ENCODE measurements at regions not wholly inside any gene's neighbourhood (a gene's known extent, or its start where the extent isn't known, plus 50 kb on each side); places are given as distances from the start of the nearest gene placed in this dataset.

DNA sequence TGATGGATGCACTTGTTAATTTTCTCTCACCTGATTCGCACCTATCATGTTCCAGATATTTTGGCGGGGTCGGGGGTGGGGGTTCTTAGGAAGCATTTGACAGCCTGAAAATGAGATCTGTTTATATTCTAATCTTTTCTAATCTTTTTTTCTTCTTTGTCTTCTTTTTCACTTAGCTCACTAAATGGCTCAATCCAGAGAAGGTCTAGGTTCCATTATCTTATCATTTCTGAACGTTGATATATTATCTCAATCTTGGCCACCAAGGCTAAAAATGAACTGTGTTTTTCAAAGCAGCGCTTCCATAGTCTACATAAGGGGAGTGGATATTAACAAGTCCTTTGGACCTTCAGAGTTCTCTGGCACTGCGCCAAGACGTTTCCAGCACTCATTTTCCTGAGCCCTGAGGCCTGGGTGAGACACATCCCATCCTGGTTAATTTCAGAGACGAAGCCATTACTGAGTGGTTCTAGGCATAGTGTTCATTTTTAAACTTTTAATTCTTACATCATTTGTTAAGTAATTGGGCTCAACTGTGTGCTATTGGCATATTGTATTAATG is 229.0 kb downstream of the SOX11 start:
- no peak for DNase-seq

DNA sequence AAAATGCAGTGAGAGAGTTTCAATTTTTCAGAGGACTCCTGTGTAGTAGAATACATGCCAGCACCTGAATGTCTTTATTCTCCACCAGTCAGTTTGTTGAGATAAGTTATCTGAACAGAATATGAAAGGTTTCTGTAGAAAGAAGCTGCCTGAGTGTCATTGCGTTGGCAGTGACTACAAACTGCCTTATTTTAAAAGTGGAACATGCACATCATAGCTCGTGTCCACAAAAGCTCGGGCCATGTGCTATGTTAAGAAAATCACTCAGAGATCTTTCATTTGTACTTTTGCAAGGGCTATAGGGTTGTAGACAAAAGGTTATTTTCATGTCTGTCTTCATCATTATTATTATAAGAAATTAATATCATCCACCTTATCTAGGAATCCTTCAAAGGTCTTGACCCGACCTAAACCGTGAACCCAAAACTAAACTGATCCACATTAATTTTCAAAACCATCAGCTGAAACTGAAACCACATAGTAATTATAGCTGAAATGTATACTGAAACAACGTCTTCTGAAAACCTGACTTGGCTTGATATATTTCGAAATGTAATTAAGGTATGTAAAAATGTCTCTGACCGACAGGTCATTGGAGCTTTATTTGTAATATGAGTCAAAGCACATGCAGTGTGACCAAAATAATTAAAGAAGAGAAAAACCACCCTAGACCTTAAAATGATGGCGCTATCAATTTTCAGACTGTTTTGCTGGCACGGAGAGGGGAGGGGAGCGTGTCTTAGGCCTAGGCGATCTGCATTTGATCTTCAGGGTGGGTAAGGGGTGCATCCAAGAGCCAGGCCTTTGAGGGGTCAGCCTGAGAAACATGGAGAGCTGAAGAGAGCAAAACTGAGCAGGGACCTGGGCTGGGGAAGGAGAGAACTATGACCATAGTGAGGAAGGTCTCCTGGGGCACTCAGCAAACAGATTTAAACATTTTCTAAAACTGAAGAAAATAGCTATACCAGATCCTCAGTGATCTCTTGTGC is 232.1 kb downstream of the SOX11 start:
- DNase-seq, result no peak

DNA sequence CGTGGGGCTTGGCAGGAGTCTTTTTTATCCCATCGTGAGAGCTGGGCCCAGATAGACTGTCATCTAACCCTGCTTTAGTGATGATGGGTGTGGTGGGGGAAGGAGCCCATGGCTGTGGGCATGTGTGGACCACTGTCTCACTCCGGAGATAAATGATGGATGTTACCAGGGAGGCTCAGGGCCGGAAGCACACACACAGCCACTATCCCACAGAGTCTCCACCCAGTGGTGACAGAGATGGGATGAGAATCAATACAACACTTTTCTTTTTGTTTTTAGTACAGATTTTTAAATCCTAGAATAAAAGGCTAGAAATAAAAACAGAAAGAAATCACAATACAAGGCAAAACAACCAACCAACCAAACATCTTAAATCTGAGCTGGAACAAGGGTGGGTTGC is 233.4 kb downstream of the SOX11 start:
- no peak for DNase-seq

DNA sequence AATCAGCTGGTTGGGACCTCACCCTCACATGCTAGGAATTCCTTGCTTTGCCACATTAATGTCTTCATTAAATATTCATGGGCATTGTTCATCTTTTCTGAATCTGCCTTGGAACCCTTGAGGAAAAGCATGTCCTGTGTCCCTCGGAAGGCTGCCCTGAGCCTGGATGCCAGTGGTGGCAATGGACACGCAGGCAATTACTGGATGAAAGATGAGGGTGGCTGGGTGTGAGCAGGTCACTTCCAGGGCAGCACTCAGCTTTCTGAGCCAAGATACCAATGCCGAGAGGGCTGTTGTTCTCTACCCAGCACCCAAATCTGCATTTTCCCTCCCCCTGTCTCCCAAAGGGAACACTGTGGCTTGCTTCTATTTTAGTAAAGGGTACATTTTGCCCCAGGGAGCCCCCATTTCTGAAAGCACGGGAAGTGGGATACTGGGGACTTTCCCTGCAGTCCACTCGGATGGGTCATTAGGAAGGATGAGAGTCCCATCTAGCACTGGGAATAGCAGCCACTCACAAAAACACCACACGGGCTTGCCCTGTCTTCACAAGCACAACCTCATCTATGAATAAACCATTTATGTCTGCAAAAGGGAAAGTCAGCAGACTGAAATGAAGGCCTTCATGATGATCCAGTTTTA is 234.8 kb downstream of the SOX11 start:
- DNase-seq, result no peak

DNA sequence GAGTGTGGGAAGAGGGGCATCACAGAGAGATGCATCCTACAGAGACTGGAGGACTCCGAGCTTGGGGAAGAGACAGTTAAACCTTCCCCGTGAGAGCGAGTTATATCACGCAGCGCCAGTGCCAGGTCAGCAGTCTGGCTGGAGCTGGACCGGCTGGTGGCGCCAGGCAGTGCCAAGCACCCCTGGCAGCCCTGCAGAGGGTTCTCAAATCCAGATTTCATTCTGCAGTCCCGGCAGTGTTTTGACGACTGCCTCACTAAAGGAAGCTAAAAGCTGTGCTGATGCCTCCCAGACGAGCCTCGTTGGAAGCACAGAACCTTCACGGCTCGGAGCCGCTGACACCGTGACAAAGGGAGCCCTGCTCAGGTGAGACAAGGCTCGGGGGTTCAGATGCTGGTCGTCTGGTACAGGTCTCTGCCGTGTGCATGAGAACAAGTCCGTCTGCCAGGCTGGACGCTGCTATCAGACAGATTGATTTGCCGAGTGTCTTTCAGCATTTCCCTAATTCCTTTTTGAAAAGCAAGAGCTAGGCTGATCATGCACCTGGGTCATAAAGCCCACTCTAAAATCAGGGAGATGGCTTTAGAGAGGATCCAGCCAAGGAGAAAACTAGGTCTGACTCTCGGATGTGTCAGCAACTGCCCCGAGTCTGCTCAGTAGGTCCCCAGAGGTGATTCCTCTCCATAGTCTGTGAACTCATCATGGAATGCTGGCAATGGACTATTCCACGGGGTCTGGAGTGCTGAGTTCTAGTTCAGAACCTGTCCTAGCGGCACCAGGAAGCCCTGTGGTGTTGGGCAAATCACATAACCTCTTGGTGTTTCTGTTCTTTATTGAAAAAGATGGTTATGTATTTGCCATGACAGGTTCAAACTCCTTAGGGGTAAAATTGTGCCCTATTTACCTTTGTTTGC is 240.6 kb downstream of the SOX11 start:
- no peak for DNase-seq

DNA sequence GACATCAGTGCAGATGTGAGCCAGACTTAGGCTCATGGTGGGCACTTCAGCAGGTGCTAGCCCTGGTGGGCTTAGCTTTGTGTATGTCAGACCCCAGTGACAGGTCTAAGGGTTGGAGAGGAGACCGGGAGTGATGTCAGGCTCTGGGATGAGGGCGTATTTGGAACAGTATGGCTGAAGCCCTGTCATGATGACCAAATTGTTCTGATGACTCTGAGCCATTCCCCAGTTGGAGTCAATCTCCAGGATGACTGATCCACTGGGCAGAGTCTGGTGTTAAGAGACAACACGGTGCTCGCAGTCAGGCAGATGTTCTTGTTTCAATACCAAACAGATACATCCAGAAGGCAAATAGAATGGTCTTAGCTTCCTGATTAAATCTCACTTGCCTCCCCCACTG is 241.5 kb downstream of the SOX11 start:
- no peak for DNase-seq

DNA sequence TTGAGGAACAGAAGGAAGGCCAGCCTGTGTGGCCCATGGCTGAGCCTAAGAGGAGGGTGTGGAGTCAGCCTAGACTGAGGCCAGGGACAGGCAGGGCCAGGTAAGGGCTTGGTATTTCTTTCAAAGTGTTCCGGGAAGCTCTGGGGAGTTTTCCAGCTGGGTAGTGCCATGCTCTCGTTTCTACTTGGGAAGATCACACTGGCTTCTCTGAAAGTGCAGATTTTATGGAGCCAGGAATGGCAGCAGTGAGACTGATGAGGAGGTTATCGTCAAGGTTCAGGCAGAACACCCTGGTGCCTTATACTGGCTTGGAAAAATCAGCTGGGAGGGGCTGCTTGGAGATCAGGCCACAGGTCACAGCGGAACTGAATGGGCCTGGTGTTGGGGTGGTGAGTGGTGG is 245.1 kb downstream of the SOX11 start:
- DNase-seq, result no peak

DNA sequence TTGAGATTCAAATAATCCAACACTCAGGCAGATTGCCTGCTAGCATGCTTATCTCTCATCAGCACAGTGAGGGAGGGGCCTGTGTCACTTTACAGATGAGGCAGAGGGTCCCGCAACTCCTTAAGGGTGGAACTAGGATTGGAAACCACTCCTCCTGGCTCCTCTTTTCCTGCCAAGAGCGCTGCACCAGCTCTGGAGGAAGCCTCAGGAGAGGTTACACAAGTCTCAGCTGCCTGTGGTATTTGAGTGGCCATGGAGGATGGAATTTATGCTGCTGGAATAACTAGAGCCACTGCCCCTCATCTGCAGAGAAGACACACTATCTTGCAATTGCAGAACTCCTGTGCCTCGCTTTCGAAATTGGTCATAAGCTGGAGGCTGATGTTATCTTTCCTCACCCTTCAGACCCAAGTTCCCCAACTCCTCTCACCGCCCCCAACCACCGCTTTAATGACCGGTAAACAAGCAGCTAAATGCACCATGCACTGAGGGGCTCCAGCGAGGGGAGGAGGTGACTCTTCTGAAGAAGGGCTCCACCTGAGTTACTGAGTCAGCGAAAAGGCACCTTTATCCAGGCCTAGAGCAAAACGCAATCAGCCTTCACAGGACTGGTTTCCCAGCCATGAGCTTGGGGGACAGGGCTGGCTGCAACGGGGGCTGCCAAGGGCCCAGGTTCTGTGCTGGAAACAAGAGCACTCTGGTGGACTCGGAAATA is 245.8 kb downstream of the SOX11 start:
- DNase-seq, result no peak

DNA sequence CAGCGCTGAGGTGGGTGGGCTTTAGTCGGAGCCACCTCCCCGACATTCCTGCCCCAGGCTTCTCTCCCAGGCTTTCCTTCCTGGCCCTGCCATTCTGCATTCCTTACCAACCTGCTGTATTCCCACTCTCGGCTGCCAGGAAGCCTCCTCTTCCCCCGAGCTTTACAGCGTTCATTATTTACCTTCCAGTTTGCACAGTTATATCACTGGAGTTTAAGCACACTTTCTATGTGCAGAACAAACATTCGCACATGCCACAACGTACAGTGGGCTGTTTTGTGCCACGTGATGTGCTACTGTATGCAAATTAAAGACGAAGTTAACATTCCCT is 246.3 kb downstream of the SOX11 start:
- DNase-seq, result no peak

DNA sequence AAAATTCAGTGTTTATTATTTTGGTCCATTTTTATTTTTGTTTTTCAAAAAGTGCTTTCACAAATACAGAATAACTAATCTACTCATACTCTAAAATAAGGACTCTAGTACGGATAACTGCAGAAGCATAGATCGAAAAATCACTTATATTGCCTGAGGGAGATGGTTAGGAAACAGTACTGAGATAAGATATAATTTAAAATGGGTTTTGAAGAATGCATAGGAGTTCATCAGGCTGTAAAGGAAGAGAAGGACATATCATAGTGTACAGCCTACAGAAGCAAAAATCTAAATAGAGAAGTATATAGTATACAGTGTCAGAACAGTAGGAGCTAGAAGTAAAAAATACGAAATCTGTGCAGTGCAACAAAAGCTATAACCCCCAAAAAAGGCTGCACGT is 247.4 kb downstream of the SOX11 start:
- DNase-seq, result no peak

DNA sequence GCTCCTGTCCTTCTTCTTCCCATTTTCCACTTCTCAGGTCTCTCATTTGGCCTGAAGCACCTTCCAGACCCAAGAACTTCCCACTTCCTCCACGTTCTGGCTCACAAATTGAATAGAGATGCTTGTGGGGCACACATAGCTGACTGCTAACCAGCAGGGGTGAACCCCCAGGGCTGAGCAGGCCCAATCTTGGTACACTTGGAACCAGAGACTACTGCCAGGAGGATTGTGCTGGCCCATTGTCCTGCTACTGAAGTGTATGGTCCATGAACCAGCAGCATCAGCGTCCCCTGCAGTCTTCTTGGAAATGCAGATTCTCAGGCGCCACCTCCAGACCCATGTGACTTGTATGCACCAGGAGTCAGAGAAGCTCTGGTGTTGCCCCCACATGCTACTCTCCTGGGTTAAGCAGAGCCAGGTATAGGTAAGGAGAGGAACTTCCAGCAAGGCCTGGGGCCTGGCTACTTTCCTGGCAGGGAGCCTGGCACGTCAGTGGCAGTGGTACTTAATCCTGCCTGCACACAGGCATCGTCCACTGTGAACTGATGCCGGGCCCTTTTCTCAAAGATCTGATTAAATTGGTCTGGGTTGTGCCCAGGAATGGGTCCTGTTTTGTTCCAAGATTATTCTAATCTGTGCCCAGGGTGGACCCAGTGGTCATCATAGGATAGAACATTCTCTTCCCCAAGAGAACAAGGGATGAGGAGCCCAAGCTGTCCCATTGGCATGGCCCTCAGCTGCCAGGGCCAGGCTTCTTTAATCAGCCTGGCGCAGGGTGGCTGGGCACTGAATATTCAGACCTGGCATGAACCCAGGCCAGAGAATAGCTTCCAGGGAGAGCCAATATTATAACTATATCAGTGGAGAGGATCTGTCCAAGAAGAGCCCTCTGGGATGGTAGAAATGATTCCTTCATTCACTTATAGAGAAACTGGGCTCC is 248.7 kb downstream of the SOX11 start:
- DNase-seq, result no peak

DNA sequence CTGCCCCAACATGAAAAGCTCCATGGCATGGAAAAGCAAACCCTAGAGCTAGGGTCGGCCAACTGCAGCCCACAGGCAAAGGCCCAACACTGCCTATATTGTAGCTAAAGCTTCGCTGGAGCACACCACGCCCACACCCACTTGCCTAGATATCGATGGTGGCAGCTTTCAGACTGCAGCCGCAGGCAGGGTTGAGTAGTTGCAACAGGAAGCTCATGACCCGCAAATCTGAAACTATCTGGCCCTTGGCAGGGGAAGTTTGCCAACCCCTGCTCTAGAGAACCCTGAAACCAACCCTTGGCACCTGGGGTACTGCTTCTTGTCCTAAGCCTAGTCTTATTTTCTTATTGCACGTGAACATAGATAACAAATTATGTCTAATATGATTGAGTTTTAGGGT is 250.0 kb downstream of the SOX11 start:
- DNase-seq, result no peak

DNA sequence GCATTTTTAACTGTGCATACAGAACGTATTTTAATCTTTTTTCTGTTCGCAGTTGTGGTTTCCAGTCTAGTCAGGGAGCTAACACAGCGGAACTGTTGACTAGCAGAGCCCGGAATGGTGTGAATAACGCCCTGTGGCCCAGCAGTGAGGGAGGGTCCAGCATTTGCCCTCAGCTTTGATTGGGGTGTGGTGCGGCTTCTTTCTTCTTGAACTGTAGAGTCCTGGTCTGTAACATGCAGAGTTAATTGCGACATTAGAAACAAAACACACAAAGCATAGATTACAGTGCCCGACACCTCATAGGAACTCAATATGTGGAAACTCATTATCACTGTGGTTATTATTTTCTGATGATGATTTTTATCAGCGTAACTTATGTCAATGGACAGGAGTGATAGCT is 253.6 kb downstream of the SOX11 start:
- no peak for DNase-seq

DNA sequence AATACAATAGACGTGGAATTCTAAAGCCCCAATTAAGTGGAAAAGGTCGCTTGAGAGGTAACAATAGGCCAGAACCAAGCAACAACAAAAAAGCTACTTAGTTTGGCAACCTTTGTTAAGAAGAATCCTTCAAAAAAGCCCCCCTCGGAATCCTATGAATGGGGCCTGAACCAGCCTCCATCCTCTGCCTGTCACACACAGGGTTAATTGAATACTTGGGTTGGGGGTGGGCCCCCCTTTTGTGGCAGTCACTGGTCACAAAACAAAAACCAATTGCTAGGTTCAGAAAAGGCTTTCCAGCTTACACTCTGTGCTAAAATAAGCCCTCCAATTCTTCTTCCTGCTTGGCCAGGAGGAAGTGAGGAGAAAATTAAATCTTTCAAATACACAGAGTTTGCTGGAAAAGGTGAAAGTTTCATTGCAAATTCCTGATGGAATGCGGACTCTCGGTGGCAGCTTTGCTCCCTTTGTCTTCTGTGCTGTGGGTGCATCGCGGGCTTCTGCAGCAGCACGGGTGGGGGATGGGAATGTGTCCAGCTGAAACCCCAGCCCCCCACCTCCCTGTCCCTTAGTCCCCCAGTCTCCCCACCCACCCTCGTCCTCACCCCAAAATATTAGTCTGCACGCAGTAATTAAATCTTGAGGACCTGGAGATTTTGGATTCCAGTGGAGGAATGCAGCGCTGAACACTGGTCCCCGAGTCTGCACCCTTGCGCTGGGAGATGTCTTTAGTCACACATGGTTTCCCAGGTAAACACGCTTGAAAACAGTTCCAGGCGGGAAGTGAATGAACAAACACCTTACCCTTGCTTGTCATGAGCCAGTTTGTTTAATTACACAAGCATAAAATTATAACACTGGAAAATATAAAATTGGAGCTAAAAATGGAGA is 254.3 kb downstream of the SOX11 start:
- DNase-seq, result no peak

DNA sequence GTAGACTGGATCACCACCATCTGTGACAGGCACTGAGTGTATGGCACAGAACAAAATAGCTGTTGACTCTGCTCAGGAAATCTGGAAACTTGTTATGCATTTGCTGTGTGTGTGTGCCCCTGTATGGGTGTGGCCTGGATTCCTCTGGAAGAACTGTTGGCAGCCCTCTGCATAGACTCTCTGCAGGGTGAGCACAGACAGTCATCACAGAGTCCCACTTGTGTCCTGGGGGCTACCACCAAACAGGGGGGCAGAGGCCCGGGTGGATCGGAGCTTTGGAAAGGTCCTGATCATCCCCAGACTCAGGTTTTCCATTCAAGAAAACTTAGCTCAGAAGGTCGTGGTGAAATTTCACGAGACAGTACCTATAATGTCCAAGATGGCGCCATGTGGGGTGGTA is 258.6 kb downstream of the SOX11 start:
- no peak for DNase-seq

DNA sequence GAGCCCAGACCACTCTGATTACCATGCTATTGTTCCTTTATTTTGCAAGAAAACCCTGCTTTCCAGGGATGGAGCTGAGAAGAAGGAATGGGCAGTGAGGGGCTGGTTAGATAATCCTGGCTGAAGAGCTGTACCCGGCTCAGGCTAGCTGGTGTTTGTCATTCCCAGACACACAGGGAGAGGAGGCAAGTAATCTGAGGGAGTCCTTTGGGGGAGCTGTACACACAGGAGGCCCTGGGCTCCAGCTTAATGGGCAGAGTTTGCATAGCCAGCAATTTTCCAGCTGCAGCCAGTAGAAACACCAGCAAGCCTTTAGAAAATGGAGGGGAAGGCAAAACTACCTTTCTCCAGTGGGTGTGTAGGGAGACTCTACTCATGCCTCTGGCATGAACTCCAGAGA is 259.3 kb downstream of the SOX11 start:
- no peak for DNase-seq

DNA sequence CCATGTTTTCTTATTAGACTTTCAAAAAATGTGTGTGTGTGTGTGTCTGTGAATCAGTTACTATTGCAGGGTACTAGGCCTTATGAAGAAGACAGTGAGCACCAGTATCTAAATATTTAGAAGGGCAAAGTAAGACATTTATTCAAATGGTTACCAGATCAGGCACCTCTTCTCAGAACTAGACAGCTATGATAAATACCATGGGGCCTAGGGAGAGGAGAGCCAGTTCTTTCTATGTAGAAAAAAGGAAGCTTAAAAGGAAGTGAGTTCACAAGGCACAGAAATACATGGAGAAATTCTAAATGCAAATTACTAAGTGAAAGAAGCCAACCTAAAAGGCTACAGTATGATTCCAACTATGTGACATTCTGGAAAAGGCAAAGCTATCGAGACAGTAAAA is 261.3 kb downstream of the SOX11 start:
- DNase-seq, result no peak

DNA sequence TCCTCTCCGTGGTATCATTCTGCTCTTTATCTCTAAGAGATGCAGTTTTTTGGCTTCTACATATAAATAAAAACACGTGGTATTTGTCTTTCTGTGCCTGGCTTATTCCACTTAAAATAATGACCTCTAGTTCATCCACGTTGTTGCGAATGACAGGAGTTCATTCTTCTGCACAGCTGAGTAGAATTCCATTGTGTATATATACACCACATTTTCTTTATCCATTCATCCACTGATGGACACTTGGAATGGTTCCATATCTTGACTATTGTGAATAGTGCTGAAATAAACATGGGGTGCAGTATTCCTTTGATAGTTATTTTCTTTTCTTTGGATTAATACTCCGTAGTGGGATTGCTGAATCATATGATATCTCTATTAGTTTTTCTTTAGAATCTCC is 262.3 kb downstream of the SOX11 start:
- DNase-seq, result no peak

DNA sequence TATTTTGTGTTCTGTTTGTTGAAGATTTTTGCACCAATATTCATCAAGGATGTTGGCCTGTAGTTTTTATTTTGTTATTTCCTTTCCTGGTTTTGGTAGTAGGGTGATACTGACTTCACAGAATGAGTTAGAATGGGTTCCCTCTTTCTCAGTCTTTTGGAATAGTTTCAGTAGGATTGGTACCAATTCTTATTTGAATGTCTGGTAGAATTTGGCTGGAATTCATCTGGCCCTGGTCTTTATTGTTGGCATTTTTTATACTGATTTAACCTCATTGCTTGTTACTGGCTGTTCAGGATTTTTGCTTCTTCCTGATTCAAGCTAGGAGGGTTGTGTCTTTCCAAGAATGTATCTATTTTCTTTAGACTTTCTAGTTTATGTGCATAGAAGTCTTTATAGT is 263.7 kb downstream of the SOX11 start:
- DNase-seq, result no peak
